ENCODE measurements at regions not wholly inside any gene's neighbourhood (a gene's known extent, or its start where the extent isn't known, plus 50 kb on each side); places are given as distances from the start of the nearest gene placed in this dataset.

GRCh38 chr21:22450507-22450906 lies 1452.3 kb downstream of the NCAM2 start:
- ChIA-PET POLR2A (no interaction called here), CTCF (no interaction called here)
- no peak overlapping the region for H3K4me3 ChIP-seq (ENCODE audit: low read depth, low read length)
- DNase-seq (ENCODE audit: low read depth, low spot score), result no peak
- TF ChIP-seq CTCF (IDR thresholded peaks at IDR 0.05; ENCODE audit: insufficient read depth, low read length, missing control alignments), result no peak

- POLR2A ChIA-PET, result no interaction called here
- CTCF ChIA-PET, result no interaction called here
- no peak for TF ChIP-seq CTCF (IDR thresholded peaks at IDR 0.05; ENCODE audit: insufficient read depth, low read length, missing control alignments)
- no peak overlapping the region for H3K4me3 ChIP-seq (ENCODE audit: low read depth, low read length)
- no peak for DNase-seq (ENCODE audit: low read depth, low spot score)
These were observed 1458.0 kb downstream of the NCAM2 start for GRCh38 chr21:22456241-22456640.

DNA sequence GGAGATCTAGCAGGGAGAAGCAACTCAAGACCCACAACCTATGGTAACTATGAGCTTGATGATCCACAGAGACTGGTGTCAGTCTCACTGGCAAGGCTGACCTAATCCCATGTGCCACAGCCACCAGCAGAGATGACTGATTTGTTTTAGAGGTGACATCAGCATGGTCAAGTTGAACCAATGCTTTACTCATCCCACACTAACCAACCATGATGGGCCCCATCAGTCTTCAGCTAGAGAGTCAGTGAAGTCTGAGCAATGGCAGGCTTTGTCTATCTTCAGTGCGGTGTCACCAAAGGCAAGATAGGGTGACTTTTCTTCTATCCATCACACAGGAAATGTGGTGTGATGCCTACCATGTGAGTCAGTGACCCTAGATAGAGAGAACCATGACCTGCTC lies 1470.7 kb downstream of the NCAM2 start:
- ChIA-PET POLR2A (no interaction called here), CTCF (no interaction called here)
- no peak for DNase-seq (ENCODE audit: low read depth, low spot score)
- TF ChIP-seq CTCF (IDR thresholded peaks at IDR 0.05; ENCODE audit: insufficient read depth, low read length, missing control alignments), result no peak
- H3K4me3 ChIP-seq (ENCODE audit: low read depth, low read length), result no peak overlapping the region

- ChIA-PET CTCF (no interaction called here), POLR2A (no interaction called here)
- no peak overlapping the region for H3K4me3 ChIP-seq (ENCODE audit: low read depth, low read length)
- TF ChIP-seq CTCF (IDR thresholded peaks at IDR 0.05; ENCODE audit: insufficient read depth, low read length, missing control alignments), result no peak
- DNase-seq (ENCODE audit: low read depth, low spot score), result no peak
These were observed 1476.2 kb downstream of the NCAM2 start for GRCh38 chr21:22474403-22474802.

- TF ChIP-seq CTCF (IDR thresholded peaks at IDR 0.05; ENCODE audit: insufficient read depth, low read length, missing control alignments), result no peak
- H3K4me3 ChIP-seq (ENCODE audit: low read depth, low read length), result no peak overlapping the region
- POLR2A ChIA-PET, result no interaction called here
- no peak for DNase-seq (ENCODE audit: low read depth, low spot score)
- CTCF ChIA-PET, result no interaction called here
These were observed 1478.0 kb downstream of the NCAM2 start for GRCh38 chr21:22476214-22476613.

GRCh38 chr21:22476726-22477646 lies 1478.8 kb downstream of the NCAM2 start:
- POLR2A ChIA-PET, result no interaction called here
- no peak for DNase-seq (ENCODE audit: low read depth, low spot score)
- TF ChIP-seq CTCF (IDR thresholded peaks at IDR 0.05; ENCODE audit: insufficient read depth, low read length, missing control alignments), result no peak
- H3K4me3 ChIP-seq (ENCODE audit: low read depth, low read length), result no peak overlapping the region
- CTCF ChIA-PET, result no interaction called here

All from AG04449 (cell line).